ENCODE measurements at regions not wholly inside any gene's neighbourhood (a gene's known extent, or its start where the extent isn't known, plus 50 kb on each side); places are given as distances from the start of the nearest gene placed in this dataset.

DNA sequence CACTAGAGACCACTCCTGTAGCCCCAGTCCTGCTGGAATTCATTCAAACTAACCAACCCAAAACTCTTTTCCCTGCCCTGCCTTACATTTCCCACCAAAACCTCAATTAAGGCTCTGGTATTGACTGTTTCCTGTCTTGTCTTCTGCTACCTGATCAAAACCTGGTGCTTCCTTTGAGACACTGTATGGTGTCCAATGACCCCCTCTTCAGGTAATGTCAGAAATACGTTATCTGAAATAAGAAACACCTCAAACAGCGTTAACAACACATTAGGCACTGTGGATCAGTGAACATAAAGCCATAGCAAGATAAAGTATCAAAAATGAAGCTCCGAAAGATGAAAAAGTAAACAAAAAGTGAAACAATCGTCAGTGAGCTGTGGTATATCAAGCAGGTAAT is 343.2 kb upstream of the ZP4 start:
- TF ChIP-seq, protein P1, sequence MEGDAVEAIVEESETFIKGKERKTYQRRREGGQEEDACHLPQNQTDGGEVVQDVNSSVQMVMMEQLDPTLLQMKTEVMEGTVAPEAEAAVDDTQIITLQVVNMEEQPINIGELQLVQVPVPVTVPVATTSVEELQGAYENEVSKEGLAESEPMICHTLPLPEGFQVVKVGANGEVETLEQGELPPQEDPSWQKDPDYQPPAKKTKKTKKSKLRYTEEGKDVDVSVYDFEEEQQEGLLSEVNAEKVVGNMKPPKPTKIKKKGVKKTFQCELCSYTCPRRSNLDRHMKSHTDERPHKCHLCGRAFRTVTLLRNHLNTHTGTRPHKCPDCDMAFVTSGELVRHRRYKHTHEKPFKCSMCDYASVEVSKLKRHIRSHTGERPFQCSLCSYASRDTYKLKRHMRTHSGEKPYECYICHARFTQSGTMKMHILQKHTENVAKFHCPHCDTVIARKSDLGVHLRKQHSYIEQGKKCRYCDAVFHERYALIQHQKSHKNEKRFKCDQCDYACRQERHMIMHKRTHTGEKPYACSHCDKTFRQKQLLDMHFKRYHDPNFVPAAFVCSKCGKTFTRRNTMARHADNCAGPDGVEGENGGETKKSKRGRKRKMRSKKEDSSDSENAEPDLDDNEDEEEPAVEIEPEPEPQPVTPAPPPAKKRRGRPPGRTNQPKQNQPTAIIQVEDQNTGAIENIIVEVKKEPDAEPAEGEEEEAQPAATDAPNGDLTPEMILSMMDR (IDR thresholded peaks at IDR 0.05) = no peak
- TF ChIP-seq ZFX (IDR thresholded peaks at IDR 0.05; ENCODE audit: borderline replicate concordance) = no peak
- H3K27ac ChIP-seq = no peak overlapping the region

DNA sequence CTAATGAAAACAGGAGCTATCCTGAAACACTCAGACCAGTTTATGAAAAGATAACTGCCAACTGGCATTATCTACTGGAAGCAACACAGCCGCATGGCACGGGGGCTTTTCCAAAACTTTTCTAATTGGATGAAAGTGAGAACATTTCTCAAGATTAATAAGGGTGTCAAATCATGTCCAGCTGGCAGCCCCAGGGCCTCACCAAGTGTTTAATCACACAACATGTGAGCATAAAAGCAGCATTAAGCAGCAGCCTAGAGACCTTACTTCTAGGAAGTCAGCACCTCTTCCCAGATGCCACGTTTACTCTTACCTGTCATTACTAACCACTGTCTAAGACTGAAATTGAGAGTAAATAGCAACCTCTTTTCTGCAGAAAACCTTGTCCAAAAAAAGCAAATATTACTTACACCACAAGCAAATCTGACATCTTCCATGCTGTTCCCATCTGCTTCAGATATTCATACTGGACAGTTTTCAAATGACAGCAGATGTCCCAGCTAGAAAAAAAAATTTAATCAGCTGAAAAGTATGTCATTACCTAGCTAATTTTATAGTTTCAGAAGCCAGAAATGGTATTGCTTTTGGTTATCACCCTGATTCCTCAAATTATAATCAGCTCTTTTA is 341.5 kb upstream of the ZP4 start:
- H3K27ac ChIP-seq = no peak overlapping the region
- TF ChIP-seq, protein P1 (IDR thresholded peaks at IDR 0.05) = no peak
- no peak for TF ChIP-seq ZFX (IDR thresholded peaks at IDR 0.05; ENCODE audit: borderline replicate concordance)

DNA sequence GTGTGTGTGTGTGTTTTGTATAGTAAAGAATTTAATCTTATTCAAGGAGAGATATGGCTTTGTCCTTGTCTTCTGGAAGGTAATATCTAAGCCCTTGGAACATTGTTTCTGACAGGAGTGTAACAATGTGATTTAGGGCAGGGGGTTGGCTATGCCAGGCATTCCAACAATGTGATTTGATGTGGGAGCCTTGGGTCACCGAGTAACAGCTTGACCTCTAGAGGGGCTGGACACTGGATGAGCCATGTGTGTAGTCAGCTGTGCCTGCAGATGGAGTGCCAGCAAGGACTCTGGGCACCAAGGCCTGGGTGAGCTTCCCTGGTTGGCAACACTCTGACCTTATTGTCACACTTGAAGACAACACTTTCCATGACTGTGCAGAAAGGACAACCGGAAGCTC is 336.1 kb upstream of the ZP4 start:
- TF ChIP-seq, protein P1 (IDR thresholded peaks at IDR 0.05) = no peak
- TF ChIP-seq ZFX (IDR thresholded peaks at IDR 0.05; ENCODE audit: borderline replicate concordance) = no peak
- H3K27ac ChIP-seq = no peak overlapping the region

DNA sequence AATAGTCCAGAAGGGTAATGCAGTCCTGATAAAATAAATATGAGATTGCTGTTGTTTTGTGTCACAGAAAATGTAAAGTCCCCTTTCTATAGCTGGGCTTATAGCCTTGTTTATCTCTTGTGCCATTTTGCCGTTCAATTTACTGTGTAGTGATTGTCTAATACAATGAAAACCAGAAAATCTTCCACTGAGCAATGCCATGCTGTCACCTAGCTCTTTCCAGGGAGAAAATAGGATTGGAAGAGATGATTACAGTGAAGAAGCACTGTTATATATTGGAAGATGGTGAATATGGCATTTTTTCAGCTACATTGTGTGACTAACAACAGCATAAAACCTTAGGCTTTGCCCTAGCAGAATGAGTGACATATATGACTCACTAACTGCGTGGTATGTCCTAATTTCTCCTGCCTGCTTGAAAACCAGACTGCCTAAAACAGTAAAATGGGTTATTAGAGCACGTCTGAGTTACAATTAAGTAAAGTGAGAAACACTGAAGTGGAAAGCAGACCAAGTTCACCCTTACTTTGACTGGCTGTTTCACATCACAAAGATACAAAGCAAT is 332.4 kb upstream of the ZP4 start:
- TF ChIP-seq, protein P1 (IDR thresholded peaks at IDR 0.05) = no peak
- no peak for TF ChIP-seq ZFX (IDR thresholded peaks at IDR 0.05; ENCODE audit: borderline replicate concordance)
- no peak overlapping the region for H3K27ac ChIP-seq

DNA sequence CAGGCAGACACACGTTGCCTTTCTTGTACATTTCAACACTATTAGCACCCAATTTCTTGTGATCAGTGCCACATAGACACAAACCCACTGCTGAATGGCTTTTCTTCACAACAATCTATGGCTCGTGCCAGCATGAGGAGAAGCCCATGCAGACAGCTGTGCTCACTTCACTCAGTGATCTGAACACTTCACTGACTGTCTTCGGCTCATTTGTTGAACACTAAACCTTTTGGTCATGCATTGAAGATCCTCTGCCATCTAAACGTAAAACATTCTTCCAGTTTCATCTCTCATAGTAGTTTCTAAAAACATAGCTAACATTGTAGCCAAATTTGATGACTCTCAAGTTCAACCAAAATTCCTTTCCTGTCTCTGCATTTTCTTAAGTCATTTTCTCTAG is 331.0 kb upstream of the ZP4 start:
- H3K27ac ChIP-seq = no peak overlapping the region
- no peak for TF ChIP-seq ZFX (IDR thresholded peaks at IDR 0.05; ENCODE audit: borderline replicate concordance)
- TF ChIP-seq, protein P1 (IDR thresholded peaks at IDR 0.05) = no peak

DNA sequence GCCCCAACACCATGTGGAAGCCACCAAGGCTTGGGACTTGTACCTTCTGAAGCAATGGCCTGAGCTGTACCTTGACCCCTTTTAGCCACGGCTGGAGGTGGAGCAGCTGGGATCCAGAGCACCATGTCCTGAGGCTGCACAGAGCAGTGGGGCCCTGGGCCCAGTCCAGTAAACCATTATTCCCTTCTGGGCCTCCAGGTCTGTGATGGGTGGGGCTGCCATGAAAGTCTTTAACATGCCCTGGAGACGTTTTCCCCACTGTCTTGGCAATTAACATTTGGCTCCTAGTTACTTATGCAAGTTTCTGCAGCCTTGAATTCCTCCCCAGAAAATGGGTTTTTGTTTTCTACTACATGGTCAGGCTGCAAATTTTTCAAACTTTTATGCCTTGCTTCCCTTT is 323.7 kb upstream of the ZP4 start:
- H3K27ac ChIP-seq = no peak overlapping the region
- TF ChIP-seq, protein P1 (IDR thresholded peaks at IDR 0.05) = no peak
- TF ChIP-seq ZFX (IDR thresholded peaks at IDR 0.05; ENCODE audit: borderline replicate concordance) = no peak

DNA sequence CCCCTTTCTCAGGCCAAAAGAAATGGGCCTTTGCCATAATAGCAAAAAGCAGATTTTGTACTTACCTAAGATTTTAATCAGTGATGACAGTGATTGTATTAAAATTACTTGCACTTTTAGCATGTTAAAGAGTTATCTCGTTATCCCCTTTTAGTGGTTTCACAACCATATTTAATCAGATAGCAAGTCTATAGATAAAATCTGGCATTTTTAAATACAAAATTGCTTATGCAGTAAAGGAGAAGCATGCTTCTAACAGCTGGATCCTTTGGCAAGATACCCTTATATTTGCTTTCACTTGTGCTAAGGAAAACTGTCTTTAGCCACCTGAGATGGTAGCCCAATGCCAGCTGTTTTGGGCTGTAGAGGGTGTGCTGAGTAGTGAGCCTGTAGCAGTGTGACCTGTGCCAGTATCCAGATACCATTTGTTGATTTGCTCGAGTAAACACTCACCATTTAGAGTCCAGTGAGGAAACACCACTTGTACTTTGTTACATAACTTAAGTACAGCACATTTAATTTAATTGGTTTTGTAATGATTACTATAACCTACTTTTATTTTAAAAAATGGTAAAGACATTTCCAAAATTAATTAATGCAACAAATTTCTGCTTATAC is 314.4 kb upstream of the ZP4 start:
- no peak overlapping the region for H3K27ac ChIP-seq
- TF ChIP-seq ZFX (IDR thresholded peaks at IDR 0.05; ENCODE audit: borderline replicate concordance) = no peak
- TF ChIP-seq, protein P1 (IDR thresholded peaks at IDR 0.05) = no peak

Data from 22Rv1 (cell line).